Stomach (tissue), 8 donors: ENCODE measurements at regions not wholly inside any gene's neighbourhood (a gene's known extent, or its start where the extent isn't known, plus 50 kb on each side); places are given as distances from the start of the nearest gene placed in this dataset.

Experiments
- DNase-seq, 2 donors: peaks; one replicate each; pipeline versions ENCODE4 v3.0.0 to v3.0.0-alpha.2; 2013 to 2019
- H3K27ac ChIP-seq, 5 donors: fragments of 200-600 bp in 4 of 5; sonication (generic) in 4 of 5; one replicate each; pipeline ENCODE4 v1.5.1; 2013 to 2019; ENCODE audit warnings: mild to moderate bottlenecking in 1 of 5, moderate library complexity in 1 of 5
- H3K27me3 ChIP-seq, 3 donors: fragments of 200-600 bp; sonication (generic); one replicate each; pipeline ENCODE4 v1.5.1; 2017 to 2019; ENCODE audit warnings: mixed run types in 1 of 3
- H3K36me3 ChIP-seq, 4 donors: fragments of 200-600 bp; sonication (generic); 1 replicate in 3 of 4; 2 replicates in 1 of 4; pipeline ENCODE4 v1.5.1; 2016 to 2019
- H3K4me1 ChIP-seq, 4 donors: fragments of 200-600 bp; sonication (generic); one replicate each; pipeline ENCODE4 v1.5.1; 2016 to 2019
- H3K4me3 ChIP-seq, 4 donors: fragments of 200-600 bp; sonication (generic) in 3 of 4; one replicate each; pipeline ENCODE4 v1.5.1; 2016 to 2019; ENCODE audit warnings: mild to moderate bottlenecking in 1 of 4
- H3K9me3 ChIP-seq, 4 donors: fragments of 200-600 bp; sonication (generic); one replicate each; pipeline ENCODE4 v1.5.1; 2016 to 2019
- EP300 ChIP-seq: sonication (generic); formaldehyde crosslinking; IDR thresholded peaks from one replicate; pipeline ENCODE4 v1.6.1; 2017; ENCODE audit warnings: antibody characterized with exemption
- POLR2A ChIP-seq, 4 donors: fragments of 450-650 bp; IDR thresholded peaks; one replicate each; pipeline ENCODE4 v1.6.1; 2016; ENCODE audit warnings: antibody characterized with exemption in 4 of 4, control low read depth in 2 of 4, mild to moderate bottlenecking in 1 of 4, moderate library complexity in 1 of 4
- POLR2AphosphoS5 ChIP-seq, 3 donors: sonication (generic); formaldehyde crosslinking; IDR thresholded peaks; one replicate each; pipeline ENCODE4 v1.6.1; 2016; ENCODE audit warnings: antibody characterized with exemption in 3 of 3
- WGBS, 5 donors: extraction: QIAGEN DNeasy Blood & Tissue Kit in 3 of 5; methylation state at CpG; one replicate each; pipeline versions ENCODE4 v1.1.5 to v1.1.7; 2013 to 2018; 5-methylcytosine and 5-hydroxymethylcytosine counted together
- intact Hi-C: fragments of 100-400 bp; cut with DNase I; formaldehyde crosslinking; loops from one replicate; pipeline ENCODE4 v1.15.1; 2023; ENCODE audit warnings: low total_unique reads
- TF ChIP-seq, protein P1 (sequence below), 7 experiments: fragments of 450-650 bp in 4 of 7; fragments of 200-600 bp in 3 of 7; sonication (generic) in 3 of 7; IDR thresholded peaks; one replicate each; pipeline ENCODE4 v1.5.1; 2016 to 2019; ENCODE audit warnings: antibody characterized with exemption in 7 of 7, control low read depth in 2 of 7, mild to moderate bottlenecking in 1 of 7
- donor health status: healthy with polysubstance abuse.
- donor health status: Bipolar disorder and iron deficiency.
- donor health status: healthy.

DNA sequence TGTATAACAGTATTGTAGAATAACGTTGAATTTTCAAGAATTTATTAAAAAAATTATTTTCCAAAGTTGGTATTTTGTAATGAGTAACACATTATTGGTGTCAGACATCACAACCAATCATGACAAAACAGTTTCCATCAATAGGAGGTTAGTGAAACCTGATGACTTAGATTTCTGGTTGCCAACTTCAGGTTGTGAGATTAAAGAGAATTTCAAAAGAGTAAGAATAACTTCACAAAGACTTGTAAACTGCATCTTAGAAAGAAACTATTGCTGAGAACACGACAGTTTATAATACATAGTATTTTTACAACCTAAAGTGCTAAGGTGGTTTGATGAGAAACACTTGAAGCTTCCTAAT, 159.2 kb upstream of the ARG1 start:
- no peaks in the 10 kb centered on the region for H3K36me3 ChIP-seq
- H3K4me1 ChIP-seq: no peaks in the 10 kb centered on the region
- H3K4me3 ChIP-seq: no peak overlapping the region
- 76 to 89% (median 84%) methylated on average over 2 of the region's 2 CpGs for WGBS, 5 donors
- no peak for TF ChIP-seq POLR2A (IDR thresholded peaks at IDR 0.05)
- TF ChIP-seq POLR2AphosphoS5 (IDR thresholded peaks at IDR 0.05): no peak
- TF ChIP-seq EP300: no peak
- TF ChIP-seq, protein P1, sequence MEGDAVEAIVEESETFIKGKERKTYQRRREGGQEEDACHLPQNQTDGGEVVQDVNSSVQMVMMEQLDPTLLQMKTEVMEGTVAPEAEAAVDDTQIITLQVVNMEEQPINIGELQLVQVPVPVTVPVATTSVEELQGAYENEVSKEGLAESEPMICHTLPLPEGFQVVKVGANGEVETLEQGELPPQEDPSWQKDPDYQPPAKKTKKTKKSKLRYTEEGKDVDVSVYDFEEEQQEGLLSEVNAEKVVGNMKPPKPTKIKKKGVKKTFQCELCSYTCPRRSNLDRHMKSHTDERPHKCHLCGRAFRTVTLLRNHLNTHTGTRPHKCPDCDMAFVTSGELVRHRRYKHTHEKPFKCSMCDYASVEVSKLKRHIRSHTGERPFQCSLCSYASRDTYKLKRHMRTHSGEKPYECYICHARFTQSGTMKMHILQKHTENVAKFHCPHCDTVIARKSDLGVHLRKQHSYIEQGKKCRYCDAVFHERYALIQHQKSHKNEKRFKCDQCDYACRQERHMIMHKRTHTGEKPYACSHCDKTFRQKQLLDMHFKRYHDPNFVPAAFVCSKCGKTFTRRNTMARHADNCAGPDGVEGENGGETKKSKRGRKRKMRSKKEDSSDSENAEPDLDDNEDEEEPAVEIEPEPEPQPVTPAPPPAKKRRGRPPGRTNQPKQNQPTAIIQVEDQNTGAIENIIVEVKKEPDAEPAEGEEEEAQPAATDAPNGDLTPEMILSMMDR (IDR thresholded peaks at IDR 0.05): no peak
- no peak overlapping the region for H3K27ac ChIP-seq
- no peaks in the 10 kb centered on the region for H3K9me3 ChIP-seq
- intact Hi-C loops: no loop called here
- H3K27me3 ChIP-seq: peaks cover 0 to 2% (median 0%) of the 10 kb centered on the region in 3 donors
- DNase-seq: no peak

DNA sequence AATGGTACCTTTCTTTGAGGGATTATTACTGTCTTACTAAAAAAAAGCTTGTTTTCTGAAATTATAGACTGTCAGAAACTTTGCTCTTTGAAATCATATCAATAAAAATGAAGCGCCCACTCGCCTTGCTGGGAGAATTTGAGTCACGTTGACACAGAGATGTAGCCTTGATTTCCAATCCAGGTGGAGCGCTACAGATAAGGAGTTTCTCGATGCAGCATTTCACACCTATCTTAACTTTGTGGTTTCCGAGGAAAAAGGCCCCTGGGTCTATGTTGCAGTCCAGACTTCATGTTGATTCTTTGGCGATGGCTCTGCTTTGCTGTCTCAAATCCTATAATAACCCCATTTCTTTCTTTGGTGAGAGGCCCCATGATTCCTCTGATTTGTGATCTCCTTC, 158.1 kb upstream of the ARG1 start:
- Histone ChIP-seq H3K9me3 (no peaks in the 10 kb centered on the region), H3K27ac (no peak overlapping the region), H3K27me3 (peaks cover 0 to 2% (median 0%) of the 10 kb centered on the region in 3 donors), H3K4me1 (no peaks in the 10 kb centered on the region), H3K4me3 (no peak overlapping the region), H3K36me3 (no peaks in the 10 kb centered on the region)
- 47 to 65% (median 55%) methylated on average over 7 of the region's 7 CpGs for WGBS, 5 donors
- TF ChIP-seq POLR2AphosphoS5 (IDR thresholded peaks at IDR 0.05) (no peak), EP300 (no peak), POLR2A (IDR thresholded peaks at IDR 0.05) (no peak)
- TF ChIP-seq, protein P1 (IDR thresholded peaks at IDR 0.05): no peak
- intact Hi-C loops: no loop called here
- no peak for DNase-seq

DNA sequence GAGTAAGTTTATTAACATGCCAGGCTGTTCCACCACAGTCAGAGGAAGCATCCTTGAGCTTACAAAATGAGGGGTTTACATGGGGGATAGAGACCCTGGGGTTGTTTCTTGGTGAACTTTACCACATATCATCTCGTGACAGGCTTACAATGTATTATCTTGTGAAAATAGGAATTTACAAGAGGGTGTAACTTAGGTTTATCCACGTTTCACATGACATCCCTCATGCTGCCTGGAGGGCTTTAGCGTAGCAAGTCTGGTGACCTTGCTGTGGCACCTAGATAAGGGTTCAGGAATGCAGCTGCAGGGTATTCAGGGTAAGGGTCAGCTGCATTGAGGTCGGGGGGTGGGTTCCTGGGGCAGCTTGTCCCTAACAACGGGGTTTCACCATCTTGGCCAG, 154.6 kb upstream of the ARG1 start:
- no peak for TF ChIP-seq POLR2A (IDR thresholded peaks at IDR 0.05)
- TF ChIP-seq EP300: no peak
- TF ChIP-seq, protein P1 (IDR thresholded peaks at IDR 0.05): no peak
- no peak for TF ChIP-seq POLR2AphosphoS5 (IDR thresholded peaks at IDR 0.05)
- intact Hi-C loops: no loop called here
- WGBS, 5 donors: 50 to 69% (median 59%) methylated on average over 4 to 5 of the region's 5 CpGs
- no peak overlapping the region for H3K27ac ChIP-seq
- no peaks in the 10 kb centered on the region for H3K36me3 ChIP-seq
- no peaks in the 10 kb centered on the region for H3K4me1 ChIP-seq
- no peak overlapping the region for H3K4me3 ChIP-seq
- no peak for DNase-seq
- peaks cover 0 to 2% (median 0%) of the 10 kb centered on the region in 3 donors for H3K27me3 ChIP-seq
- H3K9me3 ChIP-seq: no peaks in the 10 kb centered on the region

DNA sequence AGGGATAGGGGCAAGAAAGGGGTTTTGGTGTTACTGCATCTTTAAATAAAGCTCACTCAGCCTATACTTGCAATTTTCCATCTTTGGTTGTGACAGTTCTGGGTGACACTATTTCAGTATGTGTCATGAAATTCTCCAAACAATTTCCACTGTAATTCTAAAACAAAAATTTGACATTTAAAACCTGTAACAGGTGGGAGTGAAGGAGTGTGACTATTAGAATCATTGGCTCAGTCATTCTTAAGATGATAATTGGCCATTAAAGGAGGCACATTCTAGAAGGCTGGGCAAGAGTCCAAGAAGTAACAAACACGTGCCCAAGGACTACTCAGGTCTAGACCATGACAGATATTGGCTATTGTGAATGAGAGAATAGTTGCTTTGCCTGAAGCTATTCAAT, 153.3 kb upstream of the ARG1 start:
- Histone ChIP-seq H3K36me3 (no peaks in the 10 kb centered on the region), H3K4me3 (no peak overlapping the region), H3K9me3 (no peaks in the 10 kb centered on the region), H3K4me1 (no peaks in the 10 kb centered on the region), H3K27me3 (peaks cover 0 to 2% (median 0%) of the 10 kb centered on the region in 3 donors), H3K27ac (no peak overlapping the region)
- no peak for TF ChIP-seq EP300
- TF ChIP-seq POLR2A (IDR thresholded peaks at IDR 0.05): no peak
- no peak for TF ChIP-seq POLR2AphosphoS5 (IDR thresholded peaks at IDR 0.05)
- TF ChIP-seq, protein P1 (IDR thresholded peaks at IDR 0.05): no peak
- intact Hi-C loops: no loop called here
- no peak for DNase-seq
- 26 to 45% (median 29%) methylated on average over 1 of the region's 1 CpG for WGBS, 5 donors

DNA sequence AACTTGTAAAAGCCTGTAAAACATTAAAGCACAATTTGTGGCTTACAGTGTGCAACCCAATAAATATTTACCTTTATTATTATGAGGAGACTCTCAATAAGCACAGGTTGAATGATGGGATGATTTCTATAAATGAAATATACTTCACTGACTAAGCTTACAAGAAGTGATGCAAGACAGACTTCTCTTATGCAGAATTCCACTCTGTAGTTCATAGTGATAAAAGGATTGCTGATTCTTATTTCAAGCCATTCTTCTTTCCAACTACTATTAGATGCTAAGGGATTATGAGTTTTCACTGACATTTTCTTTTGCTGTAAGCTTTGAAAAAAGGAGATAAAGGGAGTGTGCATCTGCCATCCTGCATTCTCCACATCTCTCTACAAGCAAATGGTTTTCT, 149.0 kb upstream of the ARG1 start:
- peaks cover 0 to 5% (median 0%) of the 10 kb centered on the region in 4 donors for H3K9me3 ChIP-seq
- H3K4me3 ChIP-seq: no peak overlapping the region
- H3K27me3 ChIP-seq: no peaks in the 10 kb centered on the region
- H3K27ac ChIP-seq: no peak overlapping the region
- no peaks in the 10 kb centered on the region for H3K36me3 ChIP-seq
- TF ChIP-seq EP300 (no peak), POLR2A (IDR thresholded peaks at IDR 0.05) (no peak), POLR2AphosphoS5 (IDR thresholded peaks at IDR 0.05) (no peak)
- TF ChIP-seq, protein P1 (IDR thresholded peaks at IDR 0.05): no peak
- no peak for DNase-seq
- H3K4me1 ChIP-seq: no peaks in the 10 kb centered on the region
- intact Hi-C loops: no loop called here
